ENCODE measurements at regions not wholly inside any gene's neighbourhood (a gene's known extent, or its start where the extent isn't known, plus 50 kb on each side); places are given as distances from the start of the nearest gene placed in this dataset.
A peak's percentile ranks its signal among the peaks of the same experiment; 100 is the strongest.

- TF ChIP-seq ZNF609 (CRISPR knock-in tag; IDR thresholded peaks at IDR 0.05; ENCODE audit: borderline replicate concordance), result 0 out of 2 replicates have a peak, but pooled peaks have one; percentile 24
- TF ChIP-seq CBFB (CRISPR knock-in tag; IDR thresholded peaks at IDR 0.05), result 0 out of 2 replicates have a peak, but pooled peaks have one; percentile 38
- no peak for TF ChIP-seq THAP7 (CRISPR knock-in tag; IDR thresholded peaks at IDR 0.05)
- TF ChIP-seq HOXD1 (CRISPR knock-in tag; IDR thresholded peaks at IDR 0.05), result peak; percentile 60; the same call in 1 of the 2 replicates
- peak; percentile 83 for TF ChIP-seq ARID5B (CRISPR knock-in tag; IDR thresholded peaks at IDR 0.05)
- TF ChIP-seq NR2C2 (CRISPR knock-in tag; IDR thresholded peaks at IDR 0.05; ENCODE audit: borderline replicate concordance), result 0 out of 2 replicates have a peak, but pooled peaks have one; percentile 30
- 0 out of 2 replicates have a peak, but pooled peaks have one; percentile 14 for TF ChIP-seq HNF4A (CRISPR knock-in tag; IDR thresholded peaks at IDR 0.05)
- TF ChIP-seq MAFK (conservative IDR thresholded peaks at IDR 0.05 in 1 of 2, IDR thresholded peaks at IDR 0.05 in 1 of 2; ENCODE audit: low read length in 2 of 2), result no peak
- TF ChIP-seq ZMYM4 (CRISPR knock-in tag; IDR thresholded peaks at IDR 0.05), result no peak
- no peak; the same call in 1 of the 2 replicates for TF ChIP-seq ZNF552 (CRISPR knock-in tag; IDR thresholded peaks at IDR 0.05; ENCODE audit: borderline replicate concordance)
- TF ChIP-seq ZFP62 (CRISPR knock-in tag; IDR thresholded peaks at IDR 0.05), result no peak
- TF ChIP-seq FOXJ3 (CRISPR knock-in tag; IDR thresholded peaks at IDR 0.05; ENCODE audit: borderline replicate concordance), result peak; percentile 47; the same call in 1 of the 2 replicates
- TF ChIP-seq ZEB1 (IDR thresholded peaks at IDR 0.05; ENCODE audit: insufficient replicate concordance, low read depth), result peak; percentile 83
- TF ChIP-seq WIZ (CRISPR knock-in tag; IDR thresholded peaks at IDR 0.05), result no peak
- no peak for TF ChIP-seq AHR (CRISPR knock-in tag; IDR thresholded peaks at IDR 0.05)
- no peak for TF ChIP-seq ELF4 (CRISPR knock-in tag; IDR thresholded peaks at IDR 0.05; ENCODE audit: borderline replicate concordance)
- peak; percentile 38; the same call in 1 of the 2 replicates for TF ChIP-seq YEATS4 (CRISPR knock-in tag; IDR thresholded peaks at IDR 0.05; ENCODE audit: borderline replicate concordance)
- no peak for TF ChIP-seq THAP8 (CRISPR knock-in tag; IDR thresholded peaks at IDR 0.05; ENCODE audit: borderline replicate concordance)
- TF ChIP-seq ZNF547 (CRISPR knock-in tag; IDR thresholded peaks at IDR 0.05), result peak; percentile 52; the same call in 1 of the 2 replicates
These were observed 82.5 kb downstream of the ZNF467 start (continued) for GRCh38 chr7:149690688-149691446.

Data from HepG2 (cell line).